HG02943 (cell line): ENCODE measurements at regions not wholly inside any gene's neighbourhood (a gene's known extent, or its start where the extent isn't known, plus 50 kb on each side); places are given as distances from the start of the nearest gene placed in this dataset.

Source experiments
- ATAC-seq: cut with Tn5 transposase; IDR thresholded peaks from one replicate; pipeline ENCODE4 v1.9.1; 2021; ENCODE audit warnings: mild to moderate bottlenecking, low read depth, moderate library complexity; ENCODE audit not compliant: unreplicated experiment

DNA sequence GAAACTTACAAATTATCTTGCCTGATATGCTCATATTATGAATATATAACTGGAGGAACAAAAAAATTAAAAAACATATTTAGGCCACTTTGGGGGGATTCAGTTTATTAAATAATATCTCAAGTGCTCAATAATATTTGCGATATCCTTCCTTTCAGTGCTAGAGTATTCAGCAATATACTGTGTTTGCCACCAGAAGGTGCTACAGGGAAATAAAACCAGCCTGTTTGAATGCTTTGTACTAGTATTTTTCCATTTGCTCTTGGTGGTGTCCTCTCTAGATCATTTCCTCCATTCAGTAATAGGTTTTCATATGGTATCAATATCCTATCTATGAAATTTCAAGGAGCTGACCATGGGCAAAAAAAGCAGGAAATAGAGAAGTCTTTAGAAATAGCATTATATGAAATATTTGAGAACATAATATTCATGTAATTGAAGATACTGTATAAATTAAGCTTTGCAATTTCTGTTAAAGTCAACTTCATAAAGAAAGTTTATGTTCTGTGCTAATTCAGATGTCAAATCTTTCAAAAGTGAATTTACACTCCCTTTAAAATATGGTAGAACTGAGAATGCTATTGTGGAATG, 106.2 kb upstream of the NAV3 start:
- no peak for ATAC-seq

DNA sequence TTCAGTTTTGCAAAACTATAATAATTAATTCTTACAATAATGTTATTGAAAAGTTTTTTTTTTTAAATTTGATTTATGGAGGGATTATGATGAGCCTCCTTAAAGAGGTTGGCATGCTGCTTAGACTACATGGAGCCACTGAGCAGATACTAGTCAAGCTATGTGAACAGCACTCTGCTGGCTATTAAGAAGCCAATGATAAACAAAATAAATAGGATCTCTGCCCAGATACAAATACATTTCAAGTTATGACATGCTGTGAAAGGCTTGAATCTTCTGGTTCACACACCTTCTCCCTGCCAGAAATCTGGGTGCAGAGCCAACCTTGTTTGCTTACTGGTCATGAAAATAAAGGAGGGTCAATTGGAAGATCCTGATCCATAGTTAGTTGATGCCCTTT, 107.4 kb upstream of the NAV3 start:
- no peak for ATAC-seq

- ATAC-seq = no peak
Observed at GRCh38 chr12:77722536-77722935, 108.2 kb upstream of the NAV3 start.

DNA sequence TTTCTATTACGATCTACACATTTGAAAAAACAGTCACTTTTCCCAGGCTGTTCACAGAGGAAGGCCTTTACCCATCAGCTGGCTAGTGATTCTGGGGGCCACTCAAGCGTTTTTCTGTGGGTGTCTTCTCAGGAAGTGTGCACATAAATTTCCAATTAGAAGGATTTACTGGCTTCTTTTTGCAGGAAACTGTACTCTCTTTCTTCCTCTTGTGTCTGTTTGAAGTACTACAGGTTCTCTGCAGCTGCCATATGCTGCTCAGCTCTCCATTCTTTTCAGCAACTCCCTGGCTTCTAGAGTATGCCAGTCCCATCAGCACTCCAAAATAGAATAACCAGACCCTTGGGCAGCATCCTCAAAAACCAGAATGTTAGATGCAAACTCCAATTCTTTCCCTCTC, 110.4 kb upstream of the NAV3 start:
- no peak for ATAC-seq

DNA sequence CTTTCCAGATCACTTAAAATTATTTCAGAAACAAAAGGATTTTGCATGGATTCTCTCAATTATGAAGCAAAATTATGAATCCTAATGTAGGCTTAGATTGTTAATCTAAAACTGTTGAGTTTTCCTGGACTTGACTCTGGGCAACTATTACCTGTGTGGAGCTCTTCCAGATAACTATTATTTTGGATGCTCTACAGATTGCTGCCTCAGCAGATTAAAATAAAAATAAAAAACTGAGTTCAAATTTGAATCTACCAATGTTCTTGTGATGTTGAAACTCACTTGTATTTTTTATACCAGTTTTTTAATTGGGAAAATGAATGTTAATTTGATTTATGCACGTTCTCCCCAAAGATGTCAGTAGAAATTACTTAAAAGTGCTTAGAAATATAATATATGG, 120.5 kb upstream of the NAV3 start:
- ATAC-seq = no peak

- ATAC-seq = no peak
Observed at GRCh38 chr12:77697126-77697525, 133.6 kb upstream of the NAV3 start.

- no peak for ATAC-seq
Observed at GRCh38 chr12:77696183-77696582, 134.5 kb upstream of the NAV3 start.

- ATAC-seq = no peak
Observed at GRCh38 chr12:77689510-77690086, 141.1 kb upstream of the NAV3 start.

GRCh38 chr12:77687321-77687720, 143.4 kb upstream of the NAV3 start:
- ATAC-seq = no peak

DNA sequence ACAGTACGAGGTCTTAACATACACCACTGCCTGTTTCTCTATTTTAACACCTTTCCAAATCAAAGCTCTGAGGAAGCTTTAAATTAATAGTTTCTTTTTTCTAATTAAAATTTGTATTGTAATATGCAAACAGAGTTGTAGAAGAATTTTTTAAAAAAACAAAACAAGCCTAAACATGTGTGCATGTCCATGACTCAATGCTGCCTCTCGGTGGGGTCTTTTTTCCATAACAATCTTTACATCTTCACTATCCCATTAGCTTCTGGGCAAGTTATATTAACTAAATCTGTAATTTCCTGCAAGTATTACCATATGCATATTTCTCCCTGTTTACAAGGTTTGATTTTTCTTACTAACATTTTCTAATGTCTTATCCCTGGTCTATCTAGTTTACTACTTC, 143.9 kb upstream of the NAV3 start:
- ATAC-seq = no peak

DNA sequence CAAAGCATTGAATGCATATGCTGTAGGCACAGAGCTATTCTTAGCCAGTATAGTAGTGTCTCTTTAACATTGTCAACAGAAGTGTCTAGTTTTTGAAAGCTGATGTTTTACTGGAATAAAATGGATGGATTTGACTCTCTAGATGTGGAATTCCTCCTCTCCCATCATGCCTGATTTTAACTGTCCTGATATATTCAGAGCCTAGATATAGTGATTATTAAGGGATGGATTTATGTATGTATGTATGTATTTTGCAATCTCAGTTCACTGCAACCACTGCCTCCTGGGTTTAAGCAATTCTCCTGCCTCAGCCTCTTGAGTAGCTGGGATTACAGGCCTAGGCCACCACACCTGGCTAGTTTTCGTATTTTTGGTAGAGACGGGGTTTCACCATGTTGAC, 144.8 kb upstream of the NAV3 start:
- ATAC-seq = no peak

- peak; percentile 81 for ATAC-seq
Observed at GRCh38 chr12:77685112-77685511, 145.6 kb upstream of the NAV3 start.

GRCh38 chr12:77682488-77682887, 148.2 kb upstream of the NAV3 start:
- ATAC-seq = no peak

- no peak for ATAC-seq
Observed at GRCh38 chr12:77681726-77682125, 149.0 kb upstream of the NAV3 start.

DNA sequence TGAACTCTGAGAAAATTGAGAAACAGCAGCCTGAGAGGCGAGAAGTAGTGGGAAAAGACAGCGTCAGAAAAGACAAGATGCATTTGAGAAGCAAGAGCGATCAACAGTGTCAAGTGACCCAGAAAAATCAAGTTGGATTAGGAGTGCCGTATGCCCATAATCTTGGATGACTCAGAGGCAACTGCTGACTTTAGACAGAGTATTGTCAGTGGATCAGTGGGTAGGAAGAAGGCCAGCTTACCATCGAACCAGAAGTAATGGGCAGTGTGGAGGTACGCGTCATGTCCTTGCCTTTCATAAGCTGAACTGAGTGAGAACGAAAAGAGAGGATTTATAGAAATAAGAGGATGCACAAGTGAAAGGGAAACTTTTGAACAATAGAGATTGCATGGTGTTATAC, 151.0 kb upstream of the NAV3 start:
- no peak for ATAC-seq

GRCh38 chr12:77678621-77679020, 152.1 kb upstream of the NAV3 start:
- no peak for ATAC-seq

DNA sequence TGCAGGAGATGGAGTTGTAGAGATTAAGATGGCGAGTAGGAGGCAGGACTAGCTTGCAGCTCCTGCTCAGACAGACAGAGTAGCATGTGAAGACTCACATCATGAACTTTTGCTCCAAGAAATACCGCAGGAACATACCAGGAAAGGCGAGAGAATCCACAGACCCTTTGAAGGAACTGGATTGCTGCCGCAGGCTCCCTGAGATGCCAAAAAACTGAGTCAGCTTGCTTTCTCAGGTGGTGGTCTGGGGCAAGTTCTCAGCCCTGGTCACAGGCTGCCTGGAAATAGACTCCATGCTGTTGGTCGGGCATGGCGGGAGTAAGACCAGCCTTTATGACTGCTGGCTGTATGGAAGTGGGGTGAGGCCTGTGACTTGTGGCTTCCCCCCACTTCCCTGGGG, 163.6 kb upstream of the NAV3 start:
- no peak for ATAC-seq

- ATAC-seq = no peak
Observed at GRCh38 chr12:77648716-77649115, 182.0 kb upstream of the NAV3 start.

GRCh38 chr12:77645966-77646598, 184.6 kb upstream of the NAV3 start:
- ATAC-seq = peak; percentile 92

- no peak for ATAC-seq
Observed at GRCh38 chr12:77644915-77645605, 185.6 kb upstream of the NAV3 start.

- ATAC-seq = no peak
Observed at GRCh38 chr12:77642246-77642645, 188.4 kb upstream of the NAV3 start.

DNA sequence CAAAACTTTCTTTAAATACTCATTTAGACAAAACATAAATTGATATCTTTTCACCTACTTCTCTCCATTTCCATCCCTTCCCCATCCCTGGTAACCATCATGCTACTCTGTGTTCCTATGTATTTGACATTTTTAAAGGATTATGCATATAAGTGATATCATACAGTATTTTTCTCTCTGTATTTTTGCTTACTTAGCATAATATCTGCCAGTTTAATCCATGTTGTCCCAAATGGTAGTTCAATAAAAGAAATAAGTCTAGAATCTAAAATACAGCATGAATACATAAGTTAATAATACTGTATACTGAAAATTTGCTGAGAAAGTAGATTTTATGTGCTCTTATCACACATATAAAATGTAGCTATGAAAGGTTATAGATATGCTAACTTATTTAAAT, 190.3 kb upstream of the NAV3 start:
- ATAC-seq = no peak
